ENCODE measurements at regions not wholly inside any gene's neighbourhood (a gene's known extent, or its start where the extent isn't known, plus 50 kb on each side); places are given as distances from the start of the nearest gene placed in this dataset.

- TF ChIP-seq, protein P1, sequence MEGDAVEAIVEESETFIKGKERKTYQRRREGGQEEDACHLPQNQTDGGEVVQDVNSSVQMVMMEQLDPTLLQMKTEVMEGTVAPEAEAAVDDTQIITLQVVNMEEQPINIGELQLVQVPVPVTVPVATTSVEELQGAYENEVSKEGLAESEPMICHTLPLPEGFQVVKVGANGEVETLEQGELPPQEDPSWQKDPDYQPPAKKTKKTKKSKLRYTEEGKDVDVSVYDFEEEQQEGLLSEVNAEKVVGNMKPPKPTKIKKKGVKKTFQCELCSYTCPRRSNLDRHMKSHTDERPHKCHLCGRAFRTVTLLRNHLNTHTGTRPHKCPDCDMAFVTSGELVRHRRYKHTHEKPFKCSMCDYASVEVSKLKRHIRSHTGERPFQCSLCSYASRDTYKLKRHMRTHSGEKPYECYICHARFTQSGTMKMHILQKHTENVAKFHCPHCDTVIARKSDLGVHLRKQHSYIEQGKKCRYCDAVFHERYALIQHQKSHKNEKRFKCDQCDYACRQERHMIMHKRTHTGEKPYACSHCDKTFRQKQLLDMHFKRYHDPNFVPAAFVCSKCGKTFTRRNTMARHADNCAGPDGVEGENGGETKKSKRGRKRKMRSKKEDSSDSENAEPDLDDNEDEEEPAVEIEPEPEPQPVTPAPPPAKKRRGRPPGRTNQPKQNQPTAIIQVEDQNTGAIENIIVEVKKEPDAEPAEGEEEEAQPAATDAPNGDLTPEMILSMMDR (IDR thresholded peaks at IDR 0.05; ENCODE audit: low read depth, low read length, poor library complexity, severe bottlenecking) = no peak
- TF ChIP-seq EZH2phosphoT487 (IDR thresholded peaks at IDR 0.05; ENCODE audit: borderline replicate concordance, low read length) = no peak
These were observed 329.6 kb downstream of the SLCO4C1 start for GRCh38 chr5:101966476-101966875.

Measured in DOHH2 (cell line).